H1 (cell line): ENCODE measurements at regions not wholly inside any gene's neighbourhood (a gene's known extent, or its start where the extent isn't known, plus 50 kb on each side); places are given as distances from the start of the nearest gene placed in this dataset.

Experiments used
- CBX8 ChIP-seq: fragments of 300-800, 300-1000 bp; sonication (generic); IDR thresholded peaks from 2 replicates; pipeline ENCODE4 v1.7.1; 2016; ENCODE audit warnings: low read depth, low read length, borderline replicate concordance
- CTCF ChIP-seq, 3 experiments: IDR thresholded peaks; 1 replicate in 2 of 3; 2 replicates in 1 of 3; pipeline versions ENCODE4 v1.5.1 to v1.6.1; 2011; ENCODE audit warnings: low read length in 3 of 3, mild to moderate bottlenecking in 3 of 3, inconsistent platforms in 2 of 3, low read depth in 1 of 3, moderate library complexity in 1 of 3; ENCODE audit not compliant: insufficient read depth in 1 of 3; ENCODE audit errors: control extremely low read depth in 1 of 3
- MAX ChIP-seq: IDR thresholded peaks from 2 replicates; pipeline ENCODE4 v1.6.1; 2012; ENCODE audit warnings: inconsistent platforms
- RAD21 ChIP-seq, 2 experiments: IDR thresholded peaks in 1 of 2; conservative IDR thresholded peaks in 1 of 2; 2 replicates each; pipeline ENCODE4 v1.6.1; 2011; ENCODE audit warnings: low read depth in 2 of 2, low read length in 2 of 2, improper control_type of control experiment in 1 of 2, inconsistent platforms in 1 of 2, mild to moderate bottlenecking in 1 of 2, moderate library complexity in 1 of 2
- TAF1 ChIP-seq: IDR thresholded peaks from 2 replicates; pipeline ENCODE4 v1.6.1; 2011; ENCODE audit warnings: mild to moderate bottlenecking, low read depth, low read length

- TF ChIP-seq CBX8 (no peak), CTCF (IDR thresholded peaks at IDR 0.05; ENCODE audit: control extremely low read depth in 1 of 3, insufficient read depth in 1 of 3, low read depth in 1 of 3, low read length in 3 of 3) (no peak), TAF1 (no peak), MAX (no peak), RAD21 (IDR thresholded peaks at IDR 0.05 in 1 of 2, conservative IDR thresholded peaks at IDR 0.05 in 1 of 2; ENCODE audit: low read depth in 2 of 2, low read length in 2 of 2) (no peak)
- TF ChIP-seq, all 59 proteins: peak for 0
These were observed 121.7 kb downstream of the GLRX3 start (continued) for GRCh38 chr10:130257897-130258296.
